GM18519 (cell line): ENCODE measurements at regions not wholly inside any gene's neighbourhood (a gene's known extent, or its start where the extent isn't known, plus 50 kb on each side); places are given as distances from the start of the nearest gene placed in this dataset.

ENCODE experiments used
- ATAC-seq: cut with Tn5 transposase; IDR thresholded peaks from one replicate; pipeline ENCODE4 v1.9.1; 2021; ENCODE audit warnings: mild to moderate bottlenecking, moderate library complexity; ENCODE audit not compliant: unreplicated experiment, low FRiP score

- ATAC-seq = no peak
Measured at GRCh38 chr3:194075088-194075615, 60.8 kb upstream of the HES1 start.

- ATAC-seq = no peak
Measured at GRCh38 chr3:194075802-194076460, 60.0 kb upstream of the HES1 start.

DNA sequence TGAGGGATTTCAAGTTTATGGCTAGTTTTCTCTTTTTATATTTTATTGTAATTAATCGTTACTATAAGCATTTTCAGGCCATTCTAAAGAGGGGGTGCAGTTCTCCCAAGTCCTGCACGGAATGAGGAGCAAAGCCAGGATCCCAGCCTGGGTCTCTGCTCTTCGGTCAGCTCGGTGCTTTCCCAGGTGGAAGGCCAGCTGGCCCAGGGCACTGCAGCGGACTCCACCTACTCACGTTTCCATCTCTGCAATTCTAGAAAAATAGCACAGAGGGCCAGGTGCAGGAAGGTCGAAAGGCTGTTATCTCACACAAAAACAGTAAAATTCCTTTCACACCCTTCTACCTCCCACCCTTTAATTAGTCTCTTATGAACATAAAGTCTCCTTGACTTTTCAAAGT, 59.5 kb upstream of the HES1 start:
- no peak for ATAC-seq

GRCh38 chr3:194077602-194078001, 58.3 kb upstream of the HES1 start:
- ATAC-seq = no peak

DNA sequence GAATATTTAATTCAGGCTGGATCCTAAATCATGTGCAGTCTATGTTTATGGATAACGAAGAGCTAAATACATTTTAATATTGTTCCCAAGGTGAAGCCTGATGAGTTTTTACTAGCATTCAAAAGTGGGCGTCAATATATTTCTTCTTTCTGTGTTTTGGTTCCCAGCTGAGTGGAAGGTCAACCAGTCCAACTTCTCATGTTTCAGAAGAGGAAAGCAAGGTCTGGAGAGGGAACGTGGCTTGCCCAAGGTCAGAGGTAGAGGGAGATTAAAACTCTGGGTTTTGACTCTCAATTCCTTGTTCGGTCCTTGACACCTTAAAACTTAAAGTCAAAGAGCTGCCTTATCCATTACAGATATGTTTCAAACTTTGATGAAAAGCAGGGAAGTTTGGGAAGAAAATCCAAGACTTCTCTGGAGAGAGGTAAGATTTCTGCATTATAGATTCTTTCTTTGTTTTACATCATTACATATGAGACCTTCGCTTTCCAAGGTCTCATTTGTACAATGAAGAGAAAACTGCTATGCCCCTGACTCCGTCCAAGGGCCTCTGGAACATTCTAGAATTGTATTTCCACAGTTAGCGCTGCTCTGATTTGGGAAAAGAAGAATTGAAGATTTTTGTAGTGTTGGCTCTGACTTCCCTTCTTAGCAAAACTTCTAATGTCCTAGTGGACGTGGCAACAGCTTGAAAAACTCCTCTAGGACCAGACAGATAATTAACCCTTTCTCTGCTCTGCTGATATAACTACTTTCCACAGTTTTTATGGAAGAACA, 57.7 kb upstream of the HES1 start:
- ATAC-seq = no peak

DNA sequence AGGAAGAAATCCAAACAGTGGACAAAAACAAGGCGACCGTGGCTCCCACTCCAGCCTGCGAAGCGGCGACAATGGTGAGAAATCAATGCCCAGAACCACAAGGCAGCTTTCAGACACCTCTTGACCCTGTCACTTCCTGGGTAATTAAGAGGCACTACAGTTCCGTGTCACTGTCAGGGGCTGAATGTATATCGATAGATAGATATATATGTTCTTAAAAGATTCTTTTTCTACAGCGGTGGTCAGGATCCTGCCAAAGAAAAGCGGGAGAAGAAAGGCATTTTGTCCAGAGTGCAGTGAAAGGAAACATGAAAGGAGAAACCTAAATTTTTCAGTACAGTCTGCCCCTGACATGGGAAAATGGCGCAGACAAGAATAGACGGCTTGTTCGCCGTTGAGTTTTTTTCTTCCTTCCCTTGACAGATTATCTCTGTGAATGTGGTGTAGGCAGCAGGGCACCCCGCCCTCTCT, 56.2 kb upstream of the HES1 start:
- ATAC-seq = no peak

- ATAC-seq = no peak
Measured at GRCh38 chr3:194080436-194080835, 55.5 kb upstream of the HES1 start.

DNA sequence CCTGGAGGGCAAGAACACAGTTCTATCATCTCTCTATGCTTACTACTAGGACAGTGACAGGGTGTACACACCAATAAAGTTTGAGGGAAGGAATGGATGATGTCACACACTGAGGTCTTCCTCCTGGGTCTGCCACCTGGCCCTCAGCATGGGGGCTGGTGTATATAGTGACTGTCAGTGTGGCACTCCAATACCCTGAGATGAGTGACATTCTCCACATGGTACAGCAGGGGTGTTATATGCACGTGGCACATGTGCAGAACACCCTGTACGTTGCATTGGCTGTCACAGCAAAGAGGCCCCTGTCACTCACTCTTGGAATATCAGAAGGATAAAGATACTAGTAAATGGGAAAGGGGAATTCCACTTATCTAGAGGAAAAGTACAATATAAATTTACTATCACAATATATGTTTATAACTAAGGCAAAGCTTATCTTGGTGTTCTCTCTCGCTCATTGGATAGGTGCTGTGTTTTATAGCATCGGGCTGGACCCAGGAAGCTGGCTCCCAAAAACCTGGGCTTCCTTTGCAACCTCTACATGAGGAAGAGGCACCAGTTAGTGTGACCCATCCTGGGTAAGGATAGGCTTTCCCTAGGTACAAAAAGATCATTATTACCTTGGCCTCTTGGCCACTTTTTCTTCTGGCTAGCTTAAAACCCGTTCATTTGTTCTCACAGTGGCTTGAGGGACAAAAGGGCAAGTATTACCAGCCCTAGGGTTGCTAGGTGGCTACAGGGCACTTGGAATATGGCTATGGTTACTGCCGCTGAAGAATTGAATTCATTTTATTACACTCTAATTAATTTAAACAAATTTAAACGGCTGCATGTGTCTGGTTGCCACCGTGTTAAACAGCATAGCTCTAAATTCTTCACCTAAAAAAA, 54.8 kb upstream of the HES1 start:
- ATAC-seq = no peak

- no peak for ATAC-seq
Measured at GRCh38 chr3:194081826-194082225, 54.1 kb upstream of the HES1 start.

GRCh38 chr3:194082743-194083636, 53.0 kb upstream of the HES1 start:
- no peak for ATAC-seq

DNA sequence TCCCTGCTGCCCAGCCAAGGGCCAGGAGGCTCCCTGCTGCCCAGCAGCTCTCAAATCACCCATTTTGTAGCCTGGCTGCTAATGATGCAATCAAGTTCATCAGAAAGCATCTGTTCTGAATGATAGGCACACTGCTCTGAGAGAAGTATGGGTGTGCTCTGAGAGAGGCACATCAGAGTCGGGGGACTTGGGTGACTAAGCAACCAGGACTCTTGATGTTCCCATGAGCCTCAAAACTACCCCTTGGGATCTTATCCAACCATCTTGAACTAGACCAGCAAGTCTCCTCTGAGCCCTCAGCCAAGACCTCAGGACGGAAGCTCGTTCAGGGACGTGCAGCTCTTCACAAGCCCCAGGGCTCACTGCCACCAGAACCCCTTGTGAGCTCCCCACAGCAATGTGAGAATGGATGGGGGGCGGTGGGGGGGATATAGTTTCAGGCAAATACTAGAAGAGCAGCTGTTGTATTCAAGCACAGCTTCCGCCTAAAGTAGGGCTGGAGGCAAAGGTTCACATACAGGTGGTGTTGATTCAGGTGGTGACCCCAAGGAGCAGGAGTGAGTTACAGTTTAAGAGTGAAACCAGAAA, 52.2 kb upstream of the HES1 start:
- ATAC-seq = no peak

GRCh38 chr3:194084284-194084683, 51.7 kb upstream of the HES1 start:
- ATAC-seq = peak; percentile 81
